DOHH2 (cell line): ENCODE measurements at regions not wholly inside any gene's neighbourhood (a gene's known extent, or its start where the extent isn't known, plus 50 kb on each side); places are given as distances from the start of the nearest gene placed in this dataset.

ENCODE experiments used
- H3F3A ChIP-seq: fragments of 200-600 bp; sonication (generic), shearing (Covaris generic); 2 replicates; pipeline ENCODE4 v1.6.0; 2016; ENCODE audit warnings: antibody characterized with exemption, mild to moderate bottlenecking; ENCODE audit not compliant: control insufficient read depth, insufficient read depth
- H3K27ac ChIP-seq: fragments of 200-600 bp; sonication (generic); 2 replicates; pipeline ENCODE4 v1.5.1; 2014; ENCODE audit warnings: low read depth, mild to moderate bottlenecking, low read length, moderate library complexity
- H3K27me3 ChIP-seq: fragments of 200-600 bp; sonication (generic); 2 replicates; pipeline ENCODE4 v1.6.1; 2014; ENCODE audit warnings: mild to moderate bottlenecking, low read length, mixed read lengths; ENCODE audit not compliant: control insufficient read depth
- H3K36me3 ChIP-seq: fragments of 200-600 bp; sonication (generic); 2 replicates; pipeline ENCODE4 v1.6.1; 2014; ENCODE audit warnings: mild to moderate bottlenecking, low read length, moderate library complexity, mixed read lengths; ENCODE audit not compliant: control insufficient read depth
- H3K4me1 ChIP-seq: fragments of 200-600 bp; sonication (generic); 2 replicates; pipeline ENCODE4 v1.6.1; 2014; ENCODE audit warnings: mild to moderate bottlenecking, low read length, mixed read lengths; ENCODE audit not compliant: control insufficient read depth
- H3K4me2 ChIP-seq: fragments of 200-600 bp; sonication (generic); 2 replicates; pipeline ENCODE4 v1.6.0; 2014; ENCODE audit warnings: mild to moderate bottlenecking, low read length, moderate library complexity
- H3K4me3 ChIP-seq: fragments of 200-600 bp; sonication (generic); 2 replicates; pipeline ENCODE4 v1.5.1; 2014; ENCODE audit warnings: mild to moderate bottlenecking, low read length, mixed read lengths
- H3K79me2 ChIP-seq: fragments of 200-600 bp; sonication (generic); 2 replicates; pipeline ENCODE4 v1.6.1; 2014; ENCODE audit warnings: mild to moderate bottlenecking, low read length, mixed read lengths; ENCODE audit not compliant: control insufficient read depth
- H3K9me2 ChIP-seq: fragments of 200-600 bp; sonication (generic); replicated peaks from 2 replicates; pipeline ENCODE4 v1.6.1; 2014; ENCODE audit warnings: mild to moderate bottlenecking, low read length, mixed read lengths; ENCODE audit not compliant: control insufficient read depth
- H3K9me3 ChIP-seq: fragments of 200-600 bp; sonication (generic); 2 replicates; pipeline ENCODE4 v1.6.1; 2014; ENCODE audit warnings: antibody characterized with exemption, low read length, mixed read lengths; ENCODE audit not compliant: control insufficient read depth, insufficient read depth
- H4K20me1 ChIP-seq: fragments of 200-600 bp; sonication (generic); 2 replicates; pipeline ENCODE4 v1.6.0; 2014; ENCODE audit warnings: low read depth, mild to moderate bottlenecking, antibody characterized with exemption, low read length, moderate library complexity; ENCODE audit not compliant: control insufficient read depth, insufficient read depth
- EZH2phosphoT487 ChIP-seq: fragments of 200-600 bp; sonication (generic); IDR thresholded peaks from 2 replicates; pipeline ENCODE4 v1.6.1; 2017; ENCODE audit warnings: borderline replicate concordance, mild to moderate bottlenecking, antibody characterized with exemption, low read length, moderate library complexity, mixed read lengths
- TF ChIP-seq, protein P1 (sequence below): fragments of 200-600 bp; sonication (generic); IDR thresholded peaks from one replicate; pipeline ENCODE4 v1.5.1; 2014; ENCODE audit warnings: antibody characterized with exemption, mild to moderate bottlenecking, low read depth, low read length; ENCODE audit not compliant: poor library complexity, severe bottlenecking

DNA sequence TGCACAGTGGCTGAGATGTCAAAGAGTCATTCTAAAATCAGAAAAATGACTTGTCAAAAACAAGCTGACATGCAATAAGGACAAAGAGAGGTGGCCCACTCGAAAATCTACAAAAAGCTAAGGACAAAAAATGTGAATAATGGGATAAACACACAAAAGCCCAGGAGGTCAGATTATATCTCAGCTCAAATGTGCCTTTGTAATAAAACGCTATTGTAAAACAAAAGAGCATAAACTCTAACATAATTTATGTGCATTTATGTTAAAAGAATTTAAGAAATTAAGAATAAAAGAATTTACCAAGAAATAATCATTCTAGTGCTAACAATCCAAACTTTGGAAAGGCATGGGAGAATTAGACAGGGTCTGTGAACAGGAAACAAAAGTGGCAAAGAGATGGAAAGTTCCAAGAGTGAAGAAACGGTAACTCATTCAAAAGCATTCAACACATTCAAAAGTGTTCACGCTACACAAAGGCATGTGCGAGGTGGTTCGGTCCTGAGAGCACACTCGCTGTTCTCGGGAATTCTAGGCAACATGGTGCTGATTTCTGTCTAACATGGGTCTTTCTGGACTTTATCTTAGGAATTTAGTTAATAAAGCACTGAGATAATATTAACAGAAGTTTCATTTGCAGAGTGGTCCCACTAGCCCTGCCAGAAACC, 197.7 kb downstream of the KATNAL1 start:
- Histone ChIP-seq H3K4me1 (peaks cover 16% of the 10 kb centered on the region), H4K20me1 (no peaks in the 10 kb centered on the region), H3F3A (no peaks in the 10 kb centered on the region), H3K9me2 (no peaks in the 10 kb centered on the region), H3K9me3 (no peaks in the 10 kb centered on the region), H3K4me3 (no peak overlapping the region), H3K27ac (no peak overlapping the region), H3K79me2 (no peaks in the 10 kb centered on the region), H3K4me2 (no peak overlapping the region), H3K27me3 (peaks cover 18% of the 10 kb centered on the region), H3K36me3 (no peaks in the 10 kb centered on the region)
- no peak for TF ChIP-seq EZH2phosphoT487
- TF ChIP-seq, protein P1, sequence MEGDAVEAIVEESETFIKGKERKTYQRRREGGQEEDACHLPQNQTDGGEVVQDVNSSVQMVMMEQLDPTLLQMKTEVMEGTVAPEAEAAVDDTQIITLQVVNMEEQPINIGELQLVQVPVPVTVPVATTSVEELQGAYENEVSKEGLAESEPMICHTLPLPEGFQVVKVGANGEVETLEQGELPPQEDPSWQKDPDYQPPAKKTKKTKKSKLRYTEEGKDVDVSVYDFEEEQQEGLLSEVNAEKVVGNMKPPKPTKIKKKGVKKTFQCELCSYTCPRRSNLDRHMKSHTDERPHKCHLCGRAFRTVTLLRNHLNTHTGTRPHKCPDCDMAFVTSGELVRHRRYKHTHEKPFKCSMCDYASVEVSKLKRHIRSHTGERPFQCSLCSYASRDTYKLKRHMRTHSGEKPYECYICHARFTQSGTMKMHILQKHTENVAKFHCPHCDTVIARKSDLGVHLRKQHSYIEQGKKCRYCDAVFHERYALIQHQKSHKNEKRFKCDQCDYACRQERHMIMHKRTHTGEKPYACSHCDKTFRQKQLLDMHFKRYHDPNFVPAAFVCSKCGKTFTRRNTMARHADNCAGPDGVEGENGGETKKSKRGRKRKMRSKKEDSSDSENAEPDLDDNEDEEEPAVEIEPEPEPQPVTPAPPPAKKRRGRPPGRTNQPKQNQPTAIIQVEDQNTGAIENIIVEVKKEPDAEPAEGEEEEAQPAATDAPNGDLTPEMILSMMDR, result no peak

DNA sequence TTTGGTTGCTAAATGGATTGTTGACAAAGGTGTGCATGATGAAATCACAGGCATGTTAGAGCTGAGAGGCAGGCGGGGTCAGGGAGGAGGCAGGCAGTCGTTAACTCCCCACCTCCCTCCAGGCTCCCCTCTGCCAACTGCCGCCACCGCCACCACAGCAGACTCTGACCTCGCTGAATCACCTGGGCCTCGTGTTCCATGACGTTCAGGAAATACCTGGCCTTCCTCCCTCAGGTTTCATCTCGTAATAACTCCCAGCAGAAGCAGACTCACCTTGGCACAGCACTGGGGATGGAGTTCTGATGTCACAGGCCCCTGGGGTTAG, 198.5 kb downstream of the KATNAL1 start:
- Histone ChIP-seq H3K9me2 (no peaks in the 10 kb centered on the region), H3K4me1 (peaks cover 10% of the 10 kb centered on the region), H3K27me3 (peaks cover 15% of the 10 kb centered on the region), H3K79me2 (no peaks in the 10 kb centered on the region), H3K9me3 (no peaks in the 10 kb centered on the region), H3K36me3 (no peaks in the 10 kb centered on the region), H3K4me3 (no peak overlapping the region), H3F3A (no peaks in the 10 kb centered on the region), H3K27ac (no peak overlapping the region), H4K20me1 (no peaks in the 10 kb centered on the region), H3K4me2 (no peak overlapping the region)
- TF ChIP-seq, protein P1, result no peak
- TF ChIP-seq EZH2phosphoT487, result no peak

DNA sequence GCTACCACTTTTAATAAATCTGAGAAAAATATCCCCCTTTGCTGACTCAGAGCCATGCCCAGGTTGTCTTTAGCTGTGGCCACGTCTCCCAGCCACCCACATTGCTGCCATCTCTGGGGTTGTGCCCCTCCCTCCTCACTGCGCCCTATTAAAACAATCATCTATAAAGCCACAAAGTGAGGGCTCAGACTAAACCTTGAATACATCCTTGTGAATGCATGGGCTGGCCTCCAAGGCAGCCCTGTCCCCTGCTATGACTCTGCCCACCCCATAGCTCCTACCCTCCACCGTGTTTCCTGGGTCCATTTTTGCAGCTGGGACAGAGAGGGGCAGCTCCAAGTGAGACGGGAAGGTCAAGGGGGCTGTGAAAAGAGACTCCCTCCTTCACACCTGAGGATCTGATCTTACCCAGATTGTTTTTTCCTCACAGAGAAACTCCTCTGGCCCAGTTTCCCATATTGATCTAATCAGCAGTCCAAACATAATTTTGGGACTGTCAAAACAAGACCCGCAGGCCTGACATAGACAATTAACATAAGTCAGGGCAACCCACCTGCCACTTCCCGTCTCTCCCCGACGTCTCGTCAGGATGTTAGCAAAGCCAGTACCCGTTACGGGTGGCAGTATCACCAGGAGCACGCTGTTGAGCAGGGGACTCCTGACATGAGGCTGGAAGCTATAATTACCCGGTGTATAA, 199.0 kb downstream of the KATNAL1 start:
- H3K9me2 ChIP-seq, result no peaks in the 10 kb centered on the region
- H3K4me2 ChIP-seq, result no peak overlapping the region
- H3K9me3 ChIP-seq, result no peaks in the 10 kb centered on the region
- no peaks in the 10 kb centered on the region for H3K36me3 ChIP-seq
- H4K20me1 ChIP-seq, result no peaks in the 10 kb centered on the region
- peaks cover 10% of the 10 kb centered on the region for H3K4me1 ChIP-seq
- H3K27ac ChIP-seq, result no peak overlapping the region
- H3F3A ChIP-seq, result no peaks in the 10 kb centered on the region
- H3K27me3 ChIP-seq, result peaks cover 17% of the 10 kb centered on the region
- H3K79me2 ChIP-seq, result no peaks in the 10 kb centered on the region
- TF ChIP-seq, protein P1, result no peak
- TF ChIP-seq EZH2phosphoT487, result no peak
- H3K4me3 ChIP-seq, result no peak overlapping the region
